ENCODE measurements at regions not wholly inside any gene's neighbourhood (a gene's known extent, or its start where the extent isn't known, plus 50 kb on each side); places are given as distances from the start of the nearest gene placed in this dataset.
A peak's percentile ranks its signal among the peaks of the same experiment; 100 is the strongest.

DNA sequence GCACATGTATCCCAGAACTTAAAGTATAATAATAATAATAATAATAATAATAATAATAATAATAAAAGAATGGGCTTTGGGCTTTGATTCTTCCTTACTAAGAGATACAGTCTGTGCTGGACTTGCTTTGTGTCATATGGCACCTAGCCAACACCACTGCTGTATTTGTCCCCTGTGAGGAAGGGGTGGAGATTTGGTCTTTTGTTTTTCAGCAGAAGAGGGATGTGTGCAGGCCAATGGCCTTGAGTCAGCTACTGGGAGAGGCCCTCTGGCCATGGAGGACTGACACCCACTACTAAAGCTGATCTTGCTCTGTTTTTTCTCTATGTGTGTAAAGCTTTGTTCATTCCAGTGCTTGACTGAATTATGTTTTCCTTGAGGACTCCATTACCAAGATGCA is 573.0 kb upstream of the PCDH15 start:
- DNase-seq (ENCODE audit: low spot score): no peak

GRCh38 chr10:55369670-55370420 is 568.8 kb upstream of the PCDH15 start:
- DNase-seq (ENCODE audit: low spot score): no peak

DNA sequence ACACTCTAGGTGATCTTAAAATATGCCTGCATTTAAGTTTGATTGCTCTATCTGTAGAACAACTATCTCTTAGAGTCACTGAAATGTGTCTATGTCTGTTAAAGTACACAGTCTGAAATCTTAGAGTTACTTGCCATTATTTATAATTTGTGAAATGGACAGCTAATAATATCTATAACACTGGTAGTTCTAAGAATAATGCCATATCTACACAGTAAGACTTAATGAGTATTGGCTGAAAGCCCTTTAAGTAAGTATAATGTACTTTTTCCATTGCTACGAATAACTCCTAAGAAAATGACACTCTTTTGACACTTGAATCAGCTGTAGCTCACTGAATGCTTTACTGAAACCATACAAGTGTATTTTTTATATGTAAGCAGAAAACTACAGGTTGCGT is 567.4 kb upstream of the PCDH15 start:
- DNase-seq (ENCODE audit: low spot score): no peak

DNA sequence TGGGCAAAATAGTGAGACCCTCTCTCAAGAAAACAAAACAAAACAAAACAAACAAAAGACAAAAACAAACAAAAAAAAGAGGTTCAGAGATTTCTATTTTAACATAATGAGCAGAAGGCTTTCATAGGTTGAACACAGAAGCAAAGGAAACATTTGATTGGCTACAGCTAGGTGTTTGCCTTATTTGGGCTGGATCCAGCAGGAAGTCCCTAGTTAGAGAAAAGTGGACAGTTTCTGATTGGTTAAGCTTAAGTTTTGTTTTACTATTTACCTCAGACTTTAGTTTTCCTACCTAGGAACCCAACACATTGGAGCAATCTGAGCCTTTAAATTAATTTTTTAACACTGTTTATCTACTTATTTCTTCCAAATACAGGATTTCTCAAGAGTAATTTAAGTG is 566.5 kb upstream of the PCDH15 start:
- no peak for DNase-seq (ENCODE audit: low spot score)

DNA sequence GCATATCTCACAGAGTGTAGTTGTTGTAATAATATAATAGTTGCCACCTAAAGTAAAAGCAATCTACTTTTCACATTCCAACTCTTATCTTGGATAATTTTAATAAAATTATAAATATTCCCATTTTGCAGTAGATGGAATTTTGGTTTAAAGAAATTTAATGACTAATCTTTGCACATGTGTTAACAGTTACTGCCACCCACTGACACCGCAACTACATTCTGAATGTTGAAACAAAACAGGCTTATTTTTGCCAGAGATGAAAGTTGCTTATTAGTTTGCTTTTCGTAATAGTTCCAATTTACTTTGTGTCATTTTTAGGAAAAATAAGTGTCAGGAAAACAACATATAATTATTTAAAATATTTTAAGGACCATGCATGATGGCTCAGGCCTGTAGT is 557.5 kb upstream of the PCDH15 start:
- DNase-seq (ENCODE audit: low spot score): no peak

DNA sequence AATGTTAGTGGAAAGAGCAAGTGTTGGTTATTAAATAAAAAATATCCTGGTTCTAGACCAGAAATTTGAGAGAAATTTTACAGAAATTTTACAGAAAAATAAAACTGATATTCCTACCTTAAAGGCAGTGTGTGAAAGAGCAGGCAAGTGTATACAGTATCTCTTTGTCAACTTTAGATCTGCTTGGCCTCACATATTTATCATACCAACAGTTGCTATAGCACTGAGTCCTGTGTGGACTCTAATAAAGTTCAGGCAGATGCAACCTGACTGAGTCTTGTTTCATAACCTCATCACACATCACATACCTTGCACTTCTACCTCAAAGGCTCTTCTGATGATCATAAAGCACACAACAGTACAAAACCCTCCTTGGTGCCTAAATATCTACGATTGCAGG is 552.4 kb upstream of the PCDH15 start:
- DNase-seq (ENCODE audit: low spot score): no peak

DNA sequence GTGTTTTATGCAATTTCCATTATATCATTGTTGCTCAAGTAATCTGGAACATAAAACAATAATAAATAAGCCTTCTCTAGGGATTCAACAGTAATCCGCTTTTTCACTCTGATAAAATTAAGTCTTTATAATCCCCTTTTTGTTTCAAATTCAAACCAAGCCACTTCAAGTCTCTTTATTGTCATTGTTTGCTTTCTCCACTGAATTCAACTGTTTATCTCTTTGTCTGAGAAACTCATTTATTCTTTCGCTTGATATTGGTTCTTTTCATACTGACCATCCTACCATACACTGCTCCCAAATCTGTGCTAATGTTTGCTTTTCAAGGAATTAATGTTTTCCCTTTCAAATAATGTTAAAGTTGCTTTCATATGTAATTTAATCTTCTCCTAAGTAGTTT is 550.4 kb upstream of the PCDH15 start:
- no peak for DNase-seq (ENCODE audit: low spot score)

- no peak for DNase-seq (ENCODE audit: low spot score)
Measured at GRCh38 chr10:55348534-55348933, 547.5 kb upstream of the PCDH15 start.

DNA sequence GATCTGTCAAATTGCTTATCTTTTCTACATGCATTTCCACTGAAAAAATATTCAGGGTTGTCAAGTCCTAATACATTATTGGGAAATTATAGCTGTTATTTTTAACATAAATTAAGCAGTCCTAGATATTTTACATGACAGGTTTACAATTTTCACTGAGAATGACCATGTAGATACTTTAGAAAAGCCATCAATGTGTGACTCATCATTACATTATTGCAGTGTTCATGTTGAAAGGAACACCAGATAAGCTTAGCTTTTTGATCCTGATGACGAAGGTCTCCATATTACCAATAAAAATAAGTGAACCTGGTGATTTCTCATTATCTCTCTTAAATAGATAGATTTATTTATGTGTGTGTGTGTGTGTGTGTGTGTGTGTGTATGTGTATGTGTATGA is 529.5 kb upstream of the PCDH15 start:
- DNase-seq (ENCODE audit: low spot score): no peak

DNA sequence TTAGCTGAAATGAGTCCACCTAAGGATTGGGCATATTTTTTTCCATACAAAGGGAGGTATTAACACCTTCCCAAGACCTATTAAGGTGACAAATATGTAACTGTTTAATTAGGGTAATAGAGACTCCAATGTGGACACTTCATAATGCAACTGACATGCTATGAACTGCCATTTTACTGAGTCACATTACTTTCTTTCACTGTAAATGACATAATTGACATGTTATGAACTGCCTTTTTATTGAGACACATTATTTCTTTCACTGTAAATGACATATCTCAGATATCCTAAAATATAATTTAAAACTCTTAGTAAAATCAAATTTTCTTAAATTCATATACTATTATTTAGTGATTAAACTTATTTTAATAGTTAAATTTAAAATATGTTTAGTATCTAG is 528.8 kb upstream of the PCDH15 start:
- DNase-seq (ENCODE audit: low spot score): no peak

GRCh38 chr10:55320187-55320700 is 519.2 kb upstream of the PCDH15 start:
- DNase-seq (ENCODE audit: low spot score): no peak

- no peak for DNase-seq (ENCODE audit: low spot score)
Measured at GRCh38 chr10:55311848-55312635, 511.0 kb upstream of the PCDH15 start.

GRCh38 chr10:55310143-55310542 is 509.1 kb upstream of the PCDH15 start:
- no peak for DNase-seq (ENCODE audit: low spot score)

GRCh38 chr10:55305285-55305684 is 504.3 kb upstream of the PCDH15 start:
- no peak for DNase-seq (ENCODE audit: low spot score)

DNA sequence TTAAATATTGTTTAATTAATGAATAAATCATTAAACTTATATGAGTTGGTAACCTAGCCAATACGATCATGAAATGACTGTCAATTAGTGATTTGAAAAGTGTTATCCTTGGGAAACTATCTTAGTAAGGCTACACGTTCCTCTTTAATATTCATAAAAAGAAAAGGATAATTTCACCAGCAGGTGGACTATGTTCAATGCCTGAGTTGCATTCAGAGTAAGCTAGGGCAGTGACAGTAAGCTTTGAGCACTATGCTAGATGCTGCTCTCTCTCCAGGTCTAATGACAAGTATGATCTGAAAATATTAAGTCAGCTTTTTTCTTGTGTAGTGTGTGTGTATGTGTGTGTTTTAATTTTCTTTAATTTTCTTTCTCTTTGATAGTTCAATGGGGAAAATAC is 486.3 kb upstream of the PCDH15 start:
- peak; percentile 1 for DNase-seq (ENCODE audit: low spot score)

GRCh38 chr10:55283031-55283430 is 482.0 kb upstream of the PCDH15 start:
- peak; percentile 1 for DNase-seq (ENCODE audit: low spot score)

DNA sequence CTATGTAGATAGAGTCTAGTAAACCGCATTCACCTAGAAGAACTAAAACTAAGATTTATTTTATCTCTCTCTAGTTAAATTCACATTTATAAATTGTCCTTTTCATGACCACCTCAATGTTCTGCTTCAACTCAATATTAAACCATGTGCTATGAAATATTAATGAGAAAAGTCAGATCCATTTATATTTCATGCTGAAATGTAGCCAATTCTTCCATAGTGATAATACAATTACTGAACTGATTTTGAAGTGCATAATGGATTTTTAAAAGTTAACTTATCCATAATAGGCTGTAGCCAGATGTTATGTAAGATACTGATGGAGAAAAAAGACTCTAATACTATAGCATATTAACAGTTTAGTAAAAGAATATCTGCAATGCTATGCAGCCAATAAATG is 479.7 kb upstream of the PCDH15 start:
- DNase-seq (ENCODE audit: low spot score): no peak

GRCh38 chr10:55277549-55277948 is 476.5 kb upstream of the PCDH15 start:
- no peak for DNase-seq (ENCODE audit: low spot score)

GRCh38 chr10:55274367-55274766 is 473.3 kb upstream of the PCDH15 start:
- DNase-seq (ENCODE audit: low spot score): no peak

GRCh38 chr10:55273946-55274345 is 472.9 kb upstream of the PCDH15 start:
- no peak for DNase-seq (ENCODE audit: low spot score)

DNA sequence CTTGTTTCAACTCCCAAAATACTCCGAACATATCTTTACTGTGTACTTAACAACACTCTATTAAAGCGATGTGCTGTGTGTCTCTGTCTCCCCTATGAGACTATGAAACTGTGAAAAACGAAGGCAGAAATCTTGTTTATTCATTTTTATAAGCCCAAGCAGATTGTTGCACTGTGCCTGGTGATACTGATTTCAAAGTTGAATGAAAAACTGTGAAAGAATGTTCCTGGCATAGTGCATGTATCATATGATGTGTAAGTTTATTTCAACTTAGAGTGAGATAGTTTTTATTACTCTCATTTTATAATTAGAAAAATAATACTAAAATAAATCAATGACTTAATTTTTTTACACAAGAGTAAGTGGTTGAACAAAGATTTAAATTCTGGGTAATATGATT is 471.9 kb upstream of the PCDH15 start:
- no peak for DNase-seq (ENCODE audit: low spot score)

DNA sequence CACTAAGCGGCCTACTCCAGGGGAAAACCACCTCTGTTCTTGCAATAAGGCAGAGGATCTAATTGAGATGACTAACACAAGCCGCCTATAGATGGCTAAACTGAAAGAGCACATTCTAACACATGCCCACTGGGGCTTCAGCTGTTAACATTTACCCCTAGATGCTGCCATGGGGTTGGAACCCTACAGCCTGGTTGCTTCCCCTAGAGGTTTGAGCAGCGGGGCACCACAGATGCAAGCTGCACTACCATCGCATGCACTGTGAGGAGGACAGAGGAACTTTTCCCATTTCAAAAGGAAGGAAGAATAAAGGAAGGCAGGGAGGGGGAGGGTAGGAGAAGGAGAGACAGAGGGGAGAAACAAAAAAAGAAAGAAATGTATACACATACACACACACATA is 465.8 kb upstream of the PCDH15 start:
- DNase-seq (ENCODE audit: low spot score): no peak

GRCh38 chr10:55263327-55263726 is 462.3 kb upstream of the PCDH15 start:
- no peak for DNase-seq (ENCODE audit: low spot score)

DNA sequence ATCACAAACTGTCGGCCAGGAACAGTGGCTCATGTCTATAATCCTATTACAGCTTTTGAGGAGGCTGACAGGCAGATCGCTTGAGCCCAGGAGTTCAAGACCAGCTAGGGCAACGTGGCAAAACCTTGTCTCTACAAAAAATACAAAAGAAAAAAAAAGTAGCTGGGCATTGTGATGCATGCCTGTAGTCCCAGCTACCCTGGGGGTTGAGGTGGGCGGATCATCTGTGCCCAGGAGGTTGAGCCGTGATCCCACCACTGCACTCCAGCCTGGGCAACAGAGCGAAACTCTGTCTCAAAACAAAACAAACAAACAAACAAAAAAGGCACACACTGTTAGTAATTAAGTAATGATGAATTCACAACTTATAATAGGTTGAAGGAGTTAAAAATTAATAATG is 441.5 kb upstream of the PCDH15 start:
- DNase-seq (ENCODE audit: low spot score): no peak
